Muscle of back (tissue), 3 donors: ENCODE measurements at regions not wholly inside any gene's neighbourhood (a gene's known extent, or its start where the extent isn't known, plus 50 kb on each side); places are given as distances from the start of the nearest gene placed in this dataset.

ENCODE experiments used
- DNase-seq, 3 donors: peaks; one replicate each; pipeline versions ENCODE4 v3.0.0 to v3.0.0-alpha.2; 2013

DNA sequence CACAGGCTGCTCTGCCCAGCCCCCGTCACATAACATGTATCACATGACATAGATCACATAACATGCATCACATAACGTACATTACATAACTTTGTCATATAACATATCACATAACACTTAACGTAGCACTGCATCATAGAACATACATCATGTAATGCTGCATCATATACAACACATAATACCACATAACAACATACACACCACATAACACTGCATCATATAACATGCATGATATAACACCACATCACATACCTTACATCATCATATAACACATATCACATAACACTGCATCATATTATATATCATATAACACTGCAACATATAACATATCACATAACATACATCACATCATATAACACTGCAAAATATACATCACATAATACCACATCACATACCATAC, 83.8 kb downstream of the AXIN2 start:
- no peak for DNase-seq

DNA sequence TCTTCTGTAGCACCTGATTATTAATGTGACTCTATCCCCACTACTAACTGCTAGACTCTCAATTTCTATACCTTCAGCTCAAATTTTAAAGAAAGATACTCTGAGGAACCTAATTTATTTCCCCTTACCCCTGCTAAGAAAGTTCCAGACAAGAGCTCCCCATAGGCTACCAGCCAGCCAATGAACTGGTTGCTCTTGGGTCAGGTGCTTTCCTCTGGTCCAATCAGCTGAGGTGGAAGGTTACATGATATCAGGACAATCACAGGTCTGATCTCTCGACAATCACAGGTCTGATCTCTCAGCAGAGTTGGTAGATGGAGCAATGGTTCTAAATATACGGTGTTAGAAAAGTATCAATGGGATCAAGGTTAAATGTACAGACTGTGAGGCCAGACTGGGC, 86.8 kb downstream of the AXIN2 start:
- no peak for DNase-seq

DNA sequence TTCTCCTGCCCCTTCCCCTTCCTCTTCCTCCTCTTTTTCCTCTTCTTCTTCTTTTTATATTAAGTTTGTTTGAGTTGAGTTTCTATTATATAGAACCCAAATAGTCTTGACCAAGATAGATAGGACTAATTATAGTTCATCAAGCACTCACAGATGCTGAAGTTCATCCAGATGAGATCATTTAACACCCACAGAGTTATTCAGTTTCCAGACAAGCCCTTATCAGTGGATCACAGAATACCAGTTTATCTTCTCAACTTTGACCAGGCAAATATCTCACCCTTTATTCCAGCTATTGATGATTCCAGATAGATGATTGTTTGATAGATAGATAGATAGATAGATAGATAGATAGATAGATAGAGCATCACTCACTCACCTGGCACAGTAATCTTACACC, 87.5 kb downstream of the AXIN2 start:
- no peak for DNase-seq

DNA sequence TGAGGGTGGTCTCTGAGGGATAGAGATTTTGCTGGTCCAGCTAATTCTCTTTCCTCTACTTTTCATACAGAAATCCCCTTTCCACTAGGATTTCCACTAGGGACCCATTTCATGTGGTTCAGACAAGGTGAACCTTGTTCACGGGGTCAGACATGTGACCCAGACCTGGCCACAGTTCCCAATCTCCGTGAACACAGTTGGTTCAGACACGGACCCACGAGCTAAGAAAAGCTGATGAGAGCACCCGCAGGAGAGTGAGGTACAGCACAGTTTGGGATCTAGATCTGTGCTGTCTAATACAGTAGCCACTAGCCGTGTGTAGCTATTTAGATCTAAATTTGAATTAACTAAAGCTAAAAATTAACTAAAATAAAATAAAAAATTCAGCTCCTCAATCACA, 88.1 kb downstream of the AXIN2 start:
- DNase-seq, result no peak

DNA sequence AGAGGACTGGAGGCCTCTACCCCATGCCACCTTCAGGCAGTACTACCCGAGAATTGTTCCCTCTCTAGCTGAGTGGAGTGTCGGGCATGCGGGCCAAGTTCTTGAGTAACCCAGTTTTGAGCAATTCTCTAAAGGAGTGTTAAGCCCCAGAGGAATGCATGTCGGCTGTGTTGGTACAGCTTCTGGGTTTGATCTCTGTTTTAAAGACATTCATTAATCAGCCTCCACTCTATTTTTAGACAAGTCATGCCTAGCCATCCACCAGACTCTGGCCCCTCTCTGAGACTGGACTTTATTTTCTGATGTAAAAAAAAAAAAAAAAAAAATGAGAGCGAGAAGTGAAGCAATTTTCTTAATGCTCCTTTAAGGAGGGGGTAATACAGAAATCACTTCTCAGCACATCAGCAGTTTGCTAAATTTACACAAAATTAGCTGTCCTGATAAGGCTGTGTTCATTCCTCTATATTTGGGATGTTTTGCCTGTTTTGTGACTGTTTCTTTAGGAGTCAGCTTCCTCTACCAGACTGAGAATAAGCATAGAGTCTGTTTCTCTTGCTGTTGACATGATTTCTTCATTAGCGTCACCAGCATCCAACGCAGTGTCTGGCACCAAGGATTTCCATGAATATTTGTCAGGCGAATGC, 88.7 kb downstream of the AXIN2 start:
- DNase-seq, result no peak

DNA sequence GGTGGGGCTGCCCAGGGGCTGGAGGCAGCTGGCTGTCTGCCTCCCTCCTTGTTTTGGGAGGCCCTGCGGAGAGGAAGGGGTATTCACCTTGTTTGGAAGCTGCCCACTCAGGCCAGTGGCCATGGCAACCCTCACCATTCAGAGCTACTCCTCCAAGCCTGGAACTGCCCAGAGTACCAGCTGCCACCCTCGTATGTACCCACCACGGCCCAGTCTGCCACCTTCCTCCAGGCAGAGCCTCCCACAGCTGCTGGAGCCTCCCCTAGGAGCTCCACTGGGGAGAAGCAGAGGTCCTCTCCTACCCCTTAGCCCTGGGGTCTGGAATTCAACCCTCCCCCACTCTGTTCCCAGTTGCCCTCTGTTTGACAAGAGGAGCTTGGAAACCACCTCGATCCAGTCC, 90.7 kb downstream of the AXIN2 start:
- DNase-seq, result no peak

DNA sequence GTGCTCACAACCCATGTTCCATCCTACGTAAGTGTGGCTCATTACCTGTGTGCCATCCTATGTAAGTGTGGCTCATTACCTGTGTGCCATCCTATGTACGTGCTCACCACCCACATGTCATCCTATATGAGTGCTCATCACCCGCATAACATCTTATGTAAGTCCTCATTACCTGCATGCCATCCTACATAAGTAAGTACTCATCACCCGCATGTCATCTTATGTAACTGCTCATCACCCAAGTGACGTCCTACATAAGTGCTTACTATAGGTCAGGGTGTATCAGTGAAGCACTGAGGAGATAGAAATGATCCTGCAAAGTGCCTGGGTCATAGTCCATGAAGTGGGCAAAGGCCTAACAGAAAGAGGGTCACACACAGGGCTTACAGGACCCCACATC, 93.1 kb downstream of the AXIN2 start:
- DNase-seq, result no peak

DNA sequence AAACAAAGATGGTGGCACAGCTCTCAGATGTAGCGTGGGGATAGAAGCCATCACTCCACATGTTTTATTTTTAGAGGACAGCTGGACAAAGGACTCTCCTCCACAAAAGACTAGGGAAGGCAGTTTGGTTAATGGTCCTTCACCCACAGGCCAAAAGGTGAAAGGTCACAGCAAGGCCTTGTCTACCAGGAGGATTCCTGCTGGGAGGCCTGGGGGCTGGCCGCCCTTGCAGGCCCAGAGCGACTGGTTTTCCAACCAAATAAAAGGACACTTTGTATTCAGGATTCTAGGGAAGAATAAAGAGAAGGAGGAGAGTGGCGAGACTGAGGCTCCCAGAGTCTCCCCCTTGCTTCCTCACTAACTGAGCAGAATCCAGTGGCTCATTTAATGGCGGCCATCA, 94.3 kb downstream of the AXIN2 start:
- DNase-seq, result no peak

DNA sequence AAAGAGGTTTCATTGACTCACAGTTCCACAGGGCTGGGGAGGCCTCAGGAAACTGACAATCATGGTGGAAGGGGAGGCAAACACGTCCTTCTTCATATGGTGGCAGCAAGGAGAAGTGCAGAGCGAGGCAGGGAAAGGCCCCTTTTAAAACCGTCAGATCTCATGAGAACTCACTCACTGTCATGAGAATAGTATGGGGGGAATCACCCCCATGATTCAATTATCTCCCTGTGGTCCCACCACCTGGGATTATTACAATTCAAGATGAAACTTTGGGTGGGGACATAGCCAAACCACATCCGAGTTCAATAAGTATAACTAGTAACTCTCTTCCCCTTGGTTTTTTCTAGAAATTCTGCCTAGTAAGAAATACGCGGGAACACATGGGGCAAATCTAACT, 94.9 kb downstream of the AXIN2 start:
- DNase-seq, result no peak

DNA sequence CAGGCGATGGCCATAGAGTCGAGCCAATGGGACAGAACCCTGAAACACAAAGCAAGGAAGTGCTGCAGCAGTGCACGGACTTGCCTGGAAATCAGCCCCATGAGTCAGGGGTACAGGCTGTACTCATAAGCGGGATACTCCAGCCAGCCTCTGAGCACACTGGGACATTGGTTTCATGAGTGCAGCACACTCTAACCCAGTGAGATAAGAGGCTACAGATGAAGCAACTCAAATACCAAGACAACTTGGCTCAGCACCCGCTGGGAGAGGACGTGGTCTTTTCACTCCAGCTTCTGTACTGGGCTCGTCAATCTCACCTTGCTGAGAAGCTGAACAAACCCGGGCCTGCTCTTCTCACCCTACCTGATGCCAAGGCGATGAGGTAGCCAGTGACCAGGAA, 98.2 kb downstream of the AXIN2 start:
- DNase-seq, result no peak

DNA sequence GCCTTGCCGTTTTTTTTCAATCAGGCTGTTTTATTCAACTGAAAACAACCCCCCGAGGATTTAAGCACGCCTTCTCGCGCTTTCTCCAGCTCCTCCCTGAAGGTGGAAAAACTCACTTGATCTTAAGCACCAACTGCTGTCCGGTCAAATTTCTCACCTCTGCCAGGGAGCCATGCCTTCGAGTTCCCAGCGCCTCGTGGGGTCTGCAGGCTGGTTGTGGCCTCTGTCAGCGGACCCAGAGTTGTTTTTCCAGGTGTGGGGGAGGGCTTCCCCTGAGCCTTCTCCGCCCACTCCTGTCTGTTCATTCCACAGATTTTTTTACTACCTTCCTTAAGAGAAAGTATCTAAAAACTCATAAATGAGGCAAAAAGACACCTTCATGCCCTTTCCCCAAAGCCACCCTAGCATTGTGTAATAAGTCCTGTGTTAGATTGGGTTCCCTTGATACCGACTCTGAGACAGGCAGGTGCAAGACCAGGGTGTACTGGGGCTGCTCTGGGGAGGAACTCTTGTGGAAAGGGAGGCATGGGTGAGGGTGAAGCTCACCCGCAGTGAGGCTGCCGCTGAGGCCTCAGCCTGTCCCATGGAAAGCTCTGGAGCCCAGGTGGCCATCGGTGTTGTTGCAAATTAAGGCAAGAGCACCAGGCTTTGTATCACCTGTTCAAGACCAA, 101.6 kb downstream of the AXIN2 start:
- no peak for DNase-seq

DNA sequence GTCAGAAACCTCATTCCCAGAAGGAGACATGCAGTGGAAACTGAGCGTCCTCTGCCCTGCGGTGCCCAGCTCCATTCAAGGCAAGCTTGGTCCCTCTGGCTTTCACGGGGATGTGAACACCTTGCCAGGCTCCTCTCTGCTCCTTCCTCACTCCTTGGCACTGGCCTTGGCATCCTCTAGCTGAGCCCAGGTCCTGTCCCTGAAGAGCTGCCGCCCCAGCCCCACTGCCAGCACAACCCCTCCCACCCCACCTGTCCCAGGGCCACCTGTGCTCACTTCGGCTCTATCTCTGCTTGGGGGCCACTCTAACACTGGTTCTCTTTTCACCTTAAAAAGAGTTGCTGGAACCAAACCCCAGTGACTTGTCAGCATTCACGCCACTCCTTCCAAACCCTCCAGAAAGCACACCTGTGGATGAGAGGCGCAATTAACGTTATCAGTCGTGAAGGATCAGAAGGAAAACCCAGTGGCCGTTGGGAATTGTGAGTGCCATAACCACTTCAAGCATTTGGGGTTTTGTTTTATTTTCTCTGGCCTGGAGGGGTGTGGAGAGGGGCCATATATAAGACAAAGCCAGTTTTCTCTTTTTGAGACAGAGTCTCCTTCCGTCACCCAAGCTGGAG, 103.7 kb downstream of the AXIN2 start:
- DNase-seq, result no peak

DNA sequence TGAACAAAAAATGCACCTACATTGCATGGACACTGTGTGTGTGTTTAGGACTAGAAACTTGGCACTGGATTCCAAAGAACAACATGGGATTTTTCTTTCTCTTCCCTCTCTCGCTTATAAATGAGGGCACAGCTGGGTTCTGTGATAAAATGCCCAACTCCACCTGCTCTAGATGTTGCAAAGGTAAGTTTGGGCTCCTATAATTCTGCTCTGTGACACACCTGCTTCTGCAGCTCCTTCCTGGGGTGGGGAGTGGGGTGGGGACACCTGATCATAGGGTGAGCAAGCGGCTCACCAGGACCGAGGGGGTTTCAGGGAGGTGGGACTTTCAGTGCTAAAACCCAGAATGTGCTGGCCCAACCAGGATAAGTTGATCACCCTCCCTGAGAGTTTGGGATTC, 104.3 kb downstream of the AXIN2 start:
- no peak for DNase-seq

DNA sequence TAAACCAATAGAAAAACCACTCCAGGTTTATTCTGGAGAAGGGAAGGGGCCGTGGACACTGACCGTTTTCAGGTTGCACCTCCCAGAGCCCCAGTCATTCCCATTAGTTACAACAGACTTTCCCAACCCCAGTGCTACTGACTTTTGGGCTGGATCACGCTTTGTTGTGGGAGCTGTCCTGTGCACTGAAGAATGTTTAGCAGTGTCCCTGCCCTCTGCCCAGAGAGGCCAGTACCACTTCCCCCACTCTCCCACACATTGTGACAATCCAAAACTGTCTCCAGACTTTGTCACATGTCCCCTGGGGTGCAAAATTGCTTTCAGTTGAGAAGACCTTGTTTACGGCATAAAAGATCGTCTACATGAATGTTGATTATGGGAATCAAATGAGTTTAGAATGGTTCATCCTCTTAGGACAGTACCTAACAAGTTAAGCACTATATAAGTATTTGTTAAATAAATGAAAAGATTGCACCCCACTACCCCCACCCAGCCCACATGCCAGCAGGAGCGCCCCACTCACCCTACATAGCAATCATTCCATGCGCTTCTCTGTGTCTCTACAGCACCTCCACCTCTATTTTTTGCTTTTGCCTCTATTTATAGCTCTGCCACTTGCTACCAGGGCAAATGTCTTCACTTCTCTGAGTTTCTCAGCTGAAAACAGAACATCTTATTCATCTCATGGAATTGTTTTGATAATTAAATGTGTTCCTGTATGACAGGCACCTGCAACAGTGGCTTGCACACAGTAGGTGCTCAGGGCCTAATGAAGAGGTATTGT, 104.9 kb downstream of the AXIN2 start:
- DNase-seq, result no peak

DNA sequence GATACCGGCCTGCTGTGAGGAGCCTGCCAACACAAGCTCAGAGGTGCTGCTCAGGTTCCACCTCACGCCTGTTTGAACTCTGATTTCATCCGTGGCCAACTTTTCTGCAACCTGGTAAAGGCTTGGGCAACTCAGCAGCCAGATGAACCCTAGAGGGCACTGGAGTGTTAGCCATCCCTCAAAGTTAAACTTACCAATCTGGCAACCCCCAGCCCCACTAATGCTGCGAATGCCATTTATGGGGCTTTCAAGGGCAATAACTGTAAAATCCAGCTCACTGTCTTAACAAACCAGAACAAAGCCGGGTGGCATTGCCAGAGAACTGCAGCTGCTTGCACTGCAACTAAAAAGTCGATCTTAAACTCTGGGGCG, 105.5 kb downstream of the AXIN2 start:
- DNase-seq, result peak; percentile 29 to 56 (median 32)

DNA sequence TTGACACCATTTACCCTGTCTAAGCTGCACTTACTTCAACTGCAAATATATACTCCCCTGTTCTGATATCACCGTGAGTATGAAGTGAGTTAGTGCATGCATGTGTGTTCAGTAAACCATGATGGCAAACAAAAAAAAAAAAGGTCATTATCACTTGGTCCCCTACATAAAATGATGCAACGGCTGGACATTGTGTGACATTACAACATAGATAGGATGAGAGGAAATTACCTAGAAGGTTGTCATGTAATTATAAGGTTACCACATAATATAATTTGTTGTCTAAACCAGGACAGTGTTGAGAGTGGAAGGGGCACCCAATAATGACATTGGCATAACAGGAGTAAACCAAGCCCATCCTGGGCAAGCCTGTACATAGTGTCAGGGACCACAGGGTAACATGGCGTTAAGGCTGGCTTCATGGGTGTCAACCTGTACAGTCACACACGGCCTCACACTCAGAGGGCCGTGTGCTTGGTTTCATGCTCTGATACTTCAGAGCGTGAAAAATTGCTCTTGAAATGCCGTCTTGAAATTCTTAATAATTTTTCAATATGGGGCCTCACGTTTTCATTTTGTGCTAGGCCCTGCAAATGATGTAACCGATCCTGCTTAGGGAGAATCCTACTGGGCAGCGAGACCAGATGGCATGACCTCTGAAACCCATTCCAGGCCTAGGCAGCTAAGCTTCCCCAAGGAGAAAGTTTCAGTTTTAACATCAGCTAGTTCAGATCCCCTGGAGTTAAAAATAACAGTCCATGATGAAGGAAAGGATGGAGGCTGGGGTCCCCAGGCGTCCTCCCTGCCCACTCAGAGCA, 106.1 kb downstream of the AXIN2 start:
- no peak for DNase-seq

DNA sequence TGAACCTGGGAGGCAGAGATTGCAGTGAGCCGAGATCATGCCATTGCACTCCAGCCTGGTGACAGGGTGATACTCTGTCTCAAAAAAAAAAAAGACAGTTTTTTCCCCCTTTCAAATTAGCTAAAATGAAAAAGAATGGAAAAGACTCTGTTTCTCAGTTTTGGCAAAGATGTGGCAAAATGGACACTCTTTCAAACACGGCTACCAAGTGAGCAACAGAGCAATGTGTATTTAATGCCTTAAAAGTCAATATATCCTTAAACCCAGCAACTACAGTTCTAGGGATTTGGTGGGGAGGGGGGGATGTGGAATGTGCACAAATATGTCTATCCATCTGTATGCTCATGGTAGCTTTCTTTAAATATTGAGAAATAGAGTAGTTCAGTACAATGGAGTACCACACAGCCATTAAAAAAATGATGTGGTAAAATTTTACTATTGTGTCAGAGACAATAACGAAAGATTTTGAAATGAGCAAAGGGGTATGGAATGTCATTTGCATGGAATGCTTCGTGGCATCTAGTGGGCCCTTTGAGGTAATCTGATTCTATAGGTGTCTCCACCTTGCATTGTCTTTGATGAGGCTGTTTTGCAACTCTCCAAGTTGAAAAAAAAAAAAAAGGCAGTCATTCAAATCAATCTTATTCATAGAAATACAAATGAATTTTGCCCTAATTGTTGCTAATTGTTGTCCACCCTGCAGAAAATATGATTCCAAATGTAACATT, 108.1 kb downstream of the AXIN2 start:
- no peak for DNase-seq

DNA sequence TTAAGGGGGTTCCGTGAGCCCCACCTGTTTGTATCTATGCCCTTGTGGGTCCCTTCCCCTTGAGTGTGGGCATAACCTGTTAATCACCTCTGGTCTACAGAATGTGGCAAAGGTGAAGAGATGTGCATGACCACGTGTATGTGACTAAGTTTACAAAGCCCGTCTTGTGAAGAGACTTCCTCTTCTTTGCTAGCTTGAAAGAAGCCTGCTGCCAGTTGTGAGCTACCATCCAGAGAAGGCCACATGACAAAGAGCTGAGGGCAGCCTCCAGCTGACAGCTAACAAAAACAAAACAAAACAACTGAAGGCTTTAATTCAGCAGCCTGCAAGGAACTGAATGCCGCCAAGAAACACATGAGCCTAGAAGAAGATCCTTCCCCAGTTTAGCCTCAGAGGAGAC, 112.0 kb downstream of the AXIN2 start:
- DNase-seq, result no peak

DNA sequence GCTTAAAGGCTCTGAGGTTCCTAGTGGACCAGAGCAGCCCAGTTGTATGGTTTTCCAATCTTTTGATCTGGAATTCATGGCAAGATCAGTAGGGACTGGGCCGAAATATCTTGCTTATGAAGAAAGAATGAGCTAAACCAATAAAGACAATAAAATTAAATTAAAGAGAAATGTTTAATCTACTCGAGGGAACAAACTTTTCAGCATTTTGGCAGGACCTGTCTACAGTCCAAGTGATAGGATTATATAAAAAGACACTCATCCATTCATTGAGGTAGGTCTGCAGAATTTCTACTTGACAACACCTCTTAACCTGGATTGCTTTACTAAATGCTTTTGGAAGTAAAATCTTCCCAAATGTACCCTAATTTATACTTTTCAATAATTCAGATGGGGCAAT, 113.6 kb downstream of the AXIN2 start:
- no peak for DNase-seq

DNA sequence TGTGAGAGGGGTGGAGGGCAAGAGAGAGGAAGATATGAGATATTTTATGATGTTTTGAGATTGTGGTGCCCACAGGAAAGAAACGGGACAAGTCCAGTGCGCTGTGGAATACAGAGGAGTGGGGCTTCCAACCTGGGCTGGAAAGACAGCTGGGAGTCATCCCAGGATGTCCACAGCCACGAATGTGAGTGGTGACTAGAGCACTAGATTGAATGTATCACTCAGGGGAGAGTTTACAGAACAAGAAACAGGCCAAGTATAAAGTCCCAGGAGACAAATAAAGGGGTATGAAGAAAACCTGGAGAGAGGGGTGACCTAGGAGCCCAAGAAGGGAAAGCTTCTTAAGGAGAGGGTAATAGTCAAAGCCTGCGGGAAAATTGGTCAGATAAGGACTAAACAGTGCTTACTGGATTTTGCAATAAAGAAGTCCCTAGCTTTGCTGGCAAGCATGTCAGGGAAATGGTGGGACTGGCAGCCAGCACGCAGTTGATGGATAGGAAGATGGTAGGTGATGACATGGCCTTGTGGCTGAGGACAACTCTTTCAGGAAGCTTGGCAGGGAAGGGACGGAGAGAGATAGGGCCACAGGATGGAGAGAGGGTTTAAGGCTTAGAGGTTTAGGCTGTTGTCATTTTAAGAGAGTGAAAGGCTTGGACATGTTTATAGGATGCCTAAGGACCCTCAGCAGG, 114.5 kb downstream of the AXIN2 start:
- no peak for DNase-seq

DNA sequence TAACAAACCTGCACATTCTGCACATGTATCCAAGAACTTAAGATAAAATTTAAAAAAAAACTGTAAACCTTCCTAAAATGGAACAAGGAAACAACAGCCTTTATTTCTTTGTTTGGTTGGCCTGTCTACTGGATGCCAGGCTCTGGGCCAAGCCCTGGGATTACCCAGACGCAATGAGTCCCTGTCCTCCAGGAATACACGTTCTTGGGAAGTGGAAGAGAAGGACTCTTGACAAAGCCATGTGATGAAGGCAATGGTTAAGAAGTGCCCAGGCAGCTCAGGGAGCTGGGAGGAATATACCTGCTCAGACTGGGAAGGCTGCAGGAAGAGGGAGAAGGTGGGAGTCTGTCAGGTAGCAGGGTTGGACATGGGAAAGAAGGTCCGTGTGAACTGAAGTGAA, 115.4 kb downstream of the AXIN2 start:
- no peak for DNase-seq
